ENCODE measurements at regions not wholly inside any gene's neighbourhood (a gene's known extent, or its start where the extent isn't known, plus 50 kb on each side); places are given as distances from the start of the nearest gene placed in this dataset.

DNA sequence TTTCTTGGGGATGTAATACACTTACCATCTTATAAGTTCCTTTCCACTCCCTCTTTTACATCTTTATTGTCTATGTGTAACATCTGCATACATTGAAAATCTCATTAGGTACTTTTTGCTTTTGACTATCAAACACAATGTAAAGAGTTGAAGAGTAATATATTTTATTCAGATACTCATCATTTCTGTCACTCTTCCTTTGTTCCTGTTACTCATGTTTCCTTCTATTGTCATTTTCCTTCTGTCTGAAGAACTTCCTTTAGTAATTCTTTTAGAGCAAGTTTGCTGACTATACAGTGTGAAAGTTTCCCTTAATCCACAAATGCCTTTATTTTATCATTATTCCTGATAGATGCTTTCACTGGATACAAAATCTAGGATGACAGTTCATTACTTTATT, 339.8 kb downstream of the SOX4 start:
- H3K27ac ChIP-seq (ENCODE audit: low read depth in 2 of 2, low read length in 1 of 2): no peak overlapping the region
- H4K20me1 ChIP-seq (ENCODE audit: insufficient read depth): no peaks in the 10 kb centered on the region
- POLR2A ChIA-PET: no interaction called here

More for the DNA sequence above, 339.8 kb downstream of the SOX4 start:
- peaks cover 0 to 14% of the 10 kb centered on the region in 2 experiments for H3K36me3 ChIP-seq (replicated peaks in 1 of 2; ENCODE audit: control insufficient read depth in 1 of 2, insufficient read depth in 2 of 2, low read length in 1 of 2)
- H3F3A ChIP-seq (replicated peaks; ENCODE audit: insufficient read depth): peaks cover 3% of the 10 kb centered on the region
- H3K79me2 ChIP-seq (ENCODE audit: insufficient read depth): peaks cover 3% of the 10 kb centered on the region; the same call in 1 of the 2 replicates
- H3K4me3 ChIP-seq (ENCODE audit: low read depth in 2 of 2, low read length in 1 of 2): no peak overlapping the region
- H3K4me1 ChIP-seq (ENCODE audit: control insufficient read depth in 1 of 2, insufficient read depth in 2 of 2, low read depth in 1 of 2, low read length in 1 of 2): no peaks in the 10 kb centered on the region
- CTCF ChIA-PET: interaction anchor here (0.8 kb wide), 1 partner anchor 36 kb away, joined by 3 read pairs; no protein-coding TSS in a partner anchor
- no peaks in the 10 kb centered on the region for H3K9me2 ChIP-seq
- no peak overlapping the region for H3K9ac ChIP-seq
- H2AFZ ChIP-seq (ENCODE audit: low read depth): no peak overlapping the region
- no peaks in the 10 kb centered on the region for H3K27me3 ChIP-seq (ENCODE audit: insufficient read depth)
- TF ChIP-seq SMC3 (IDR thresholded peaks at IDR 0.05; ENCODE audit: low read depth, low read length) (no peak), POLR2AphosphoS5 (IDR thresholded peaks at IDR 0.05; ENCODE audit: low read depth, low read length) (no peak), RXRA (IDR thresholded peaks at IDR 0.05; ENCODE audit: borderline replicate concordance, low read depth) (no peak), RCOR1 (IDR thresholded peaks at IDR 0.05; ENCODE audit: low read length) (no peak), MXI1 (IDR thresholded peaks at IDR 0.05; ENCODE audit: low read depth, low read length) (no peak), TCF12 (IDR thresholded peaks at IDR 0.05) (no peak), TEAD4 (IDR thresholded peaks at IDR 0.05; ENCODE audit: borderline replicate concordance, insufficient read depth) (no peak), GATA2 (CRISPR knock-in tag; IDR thresholded peaks at IDR 0.05) (no peak), EZH2phosphoT487 (IDR thresholded peaks at IDR 0.05; ENCODE audit: borderline replicate concordance, low read depth) (no peak), RFX5 (IDR thresholded peaks at IDR 0.05; ENCODE audit: low read length) (no peak), GABPA (IDR thresholded peaks at IDR 0.05; ENCODE audit: low read depth) (no peak), SIN3A (IDR thresholded peaks at IDR 0.05; ENCODE audit: borderline replicate concordance, low read depth, low read length) (no peak), YY1 (IDR thresholded peaks at IDR 0.05; ENCODE audit: low read depth) (no peak)
- TF ChIP-seq, protein P1, sequence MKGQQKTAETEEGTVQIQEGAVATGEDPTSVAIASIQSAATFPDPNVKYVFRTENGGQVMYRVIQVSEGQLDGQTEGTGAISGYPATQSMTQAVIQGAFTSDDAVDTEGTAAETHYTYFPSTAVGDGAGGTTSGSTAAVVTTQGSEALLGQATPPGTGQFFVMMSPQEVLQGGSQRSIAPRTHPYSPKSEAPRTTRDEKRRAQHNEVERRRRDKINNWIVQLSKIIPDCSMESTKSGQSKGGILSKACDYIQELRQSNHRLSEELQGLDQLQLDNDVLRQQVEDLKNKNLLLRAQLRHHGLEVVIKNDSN (IDR thresholded peaks at IDR 0.05; ENCODE audit: borderline replicate concordance, low read depth): no peak
- TF ChIP-seq, protein P2, sequence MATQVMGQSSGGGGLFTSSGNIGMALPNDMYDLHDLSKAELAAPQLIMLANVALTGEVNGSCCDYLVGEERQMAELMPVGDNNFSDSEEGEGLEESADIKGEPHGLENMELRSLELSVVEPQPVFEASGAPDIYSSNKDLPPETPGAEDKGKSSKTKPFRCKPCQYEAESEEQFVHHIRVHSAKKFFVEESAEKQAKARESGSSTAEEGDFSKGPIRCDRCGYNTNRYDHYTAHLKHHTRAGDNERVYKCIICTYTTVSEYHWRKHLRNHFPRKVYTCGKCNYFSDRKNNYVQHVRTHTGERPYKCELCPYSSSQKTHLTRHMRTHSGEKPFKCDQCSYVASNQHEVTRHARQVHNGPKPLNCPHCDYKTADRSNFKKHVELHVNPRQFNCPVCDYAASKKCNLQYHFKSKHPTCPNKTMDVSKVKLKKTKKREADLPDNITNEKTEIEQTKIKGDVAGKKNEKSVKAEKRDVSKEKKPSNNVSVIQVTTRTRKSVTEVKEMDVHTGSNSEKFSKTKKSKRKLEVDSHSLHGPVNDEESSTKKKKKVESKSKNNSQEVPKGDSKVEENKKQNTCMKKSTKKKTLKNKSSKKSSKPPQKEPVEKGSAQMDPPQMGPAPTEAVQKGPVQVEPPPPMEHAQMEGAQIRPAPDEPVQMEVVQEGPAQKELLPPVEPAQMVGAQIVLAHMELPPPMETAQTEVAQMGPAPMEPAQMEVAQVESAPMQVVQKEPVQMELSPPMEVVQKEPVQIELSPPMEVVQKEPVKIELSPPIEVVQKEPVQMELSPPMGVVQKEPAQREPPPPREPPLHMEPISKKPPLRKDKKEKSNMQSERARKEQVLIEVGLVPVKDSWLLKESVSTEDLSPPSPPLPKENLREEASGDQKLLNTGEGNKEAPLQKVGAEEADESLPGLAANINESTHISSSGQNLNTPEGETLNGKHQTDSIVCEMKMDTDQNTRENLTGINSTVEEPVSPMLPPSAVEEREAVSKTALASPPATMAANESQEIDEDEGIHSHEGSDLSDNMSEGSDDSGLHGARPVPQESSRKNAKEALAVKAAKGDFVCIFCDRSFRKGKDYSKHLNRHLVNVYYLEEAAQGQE (IDR thresholded peaks at IDR 0.05; ENCODE audit: low read depth, low read length): no peak
- TF ChIP-seq, protein P3, sequence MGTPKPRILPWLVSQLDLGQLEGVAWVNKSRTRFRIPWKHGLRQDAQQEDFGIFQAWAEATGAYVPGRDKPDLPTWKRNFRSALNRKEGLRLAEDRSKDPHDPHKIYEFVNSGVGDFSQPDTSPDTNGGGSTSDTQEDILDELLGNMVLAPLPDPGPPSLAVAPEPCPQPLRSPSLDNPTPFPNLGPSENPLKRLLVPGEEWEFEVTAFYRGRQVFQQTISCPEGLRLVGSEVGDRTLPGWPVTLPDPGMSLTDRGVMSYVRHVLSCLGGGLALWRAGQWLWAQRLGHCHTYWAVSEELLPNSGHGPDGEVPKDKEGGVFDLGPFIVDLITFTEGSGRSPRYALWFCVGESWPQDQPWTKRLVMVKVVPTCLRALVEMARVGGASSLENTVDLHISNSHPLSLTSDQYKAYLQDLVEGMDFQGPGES (IDR thresholded peaks at IDR 0.05; ENCODE audit: low read depth, low read length): no peak
- TF ChIP-seq, protein P4, sequence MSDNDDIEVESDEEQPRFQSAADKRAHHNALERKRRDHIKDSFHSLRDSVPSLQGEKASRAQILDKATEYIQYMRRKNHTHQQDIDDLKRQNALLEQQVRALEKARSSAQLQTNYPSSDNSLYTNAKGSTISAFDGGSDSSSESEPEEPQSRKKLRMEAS (IDR thresholded peaks at IDR 0.05; ENCODE audit: low read depth): no peak
- TF ChIP-seq, protein P5, sequence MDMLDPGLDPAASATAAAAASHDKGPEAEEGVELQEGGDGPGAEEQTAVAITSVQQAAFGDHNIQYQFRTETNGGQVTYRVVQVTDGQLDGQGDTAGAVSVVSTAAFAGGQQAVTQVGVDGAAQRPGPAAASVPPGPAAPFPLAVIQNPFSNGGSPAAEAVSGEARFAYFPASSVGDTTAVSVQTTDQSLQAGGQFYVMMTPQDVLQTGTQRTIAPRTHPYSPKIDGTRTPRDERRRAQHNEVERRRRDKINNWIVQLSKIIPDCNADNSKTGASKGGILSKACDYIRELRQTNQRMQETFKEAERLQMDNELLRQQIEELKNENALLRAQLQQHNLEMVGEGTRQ (IDR thresholded peaks at IDR 0.05; ENCODE audit: borderline replicate concordance, low read depth, low read length): no peak
- TF ChIP-seq, protein P6, sequence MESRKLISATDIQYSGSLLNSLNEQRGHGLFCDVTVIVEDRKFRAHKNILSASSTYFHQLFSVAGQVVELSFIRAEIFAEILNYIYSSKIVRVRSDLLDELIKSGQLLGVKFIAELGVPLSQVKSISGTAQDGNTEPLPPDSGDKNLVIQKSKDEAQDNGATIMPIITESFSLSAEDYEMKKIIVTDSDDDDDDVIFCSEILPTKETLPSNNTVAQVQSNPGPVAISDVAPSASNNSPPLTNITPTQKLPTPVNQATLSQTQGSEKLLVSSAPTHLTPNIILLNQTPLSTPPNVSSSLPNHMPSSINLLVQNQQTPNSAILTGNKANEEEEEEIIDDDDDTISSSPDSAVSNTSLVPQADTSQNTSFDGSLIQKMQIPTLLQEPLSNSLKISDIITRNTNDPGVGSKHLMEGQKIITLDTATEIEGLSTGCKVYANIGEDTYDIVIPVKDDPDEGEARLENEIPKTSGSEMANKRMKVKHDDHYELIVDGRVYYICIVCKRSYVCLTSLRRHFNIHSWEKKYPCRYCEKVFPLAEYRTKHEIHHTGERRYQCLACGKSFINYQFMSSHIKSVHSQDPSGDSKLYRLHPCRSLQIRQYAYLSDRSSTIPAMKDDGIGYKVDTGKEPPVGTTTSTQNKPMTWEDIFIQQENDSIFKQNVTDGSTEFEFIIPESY (IDR thresholded peaks at IDR 0.05; ENCODE audit: borderline replicate concordance, low read depth): no peak
- TF ChIP-seq, protein P7, sequence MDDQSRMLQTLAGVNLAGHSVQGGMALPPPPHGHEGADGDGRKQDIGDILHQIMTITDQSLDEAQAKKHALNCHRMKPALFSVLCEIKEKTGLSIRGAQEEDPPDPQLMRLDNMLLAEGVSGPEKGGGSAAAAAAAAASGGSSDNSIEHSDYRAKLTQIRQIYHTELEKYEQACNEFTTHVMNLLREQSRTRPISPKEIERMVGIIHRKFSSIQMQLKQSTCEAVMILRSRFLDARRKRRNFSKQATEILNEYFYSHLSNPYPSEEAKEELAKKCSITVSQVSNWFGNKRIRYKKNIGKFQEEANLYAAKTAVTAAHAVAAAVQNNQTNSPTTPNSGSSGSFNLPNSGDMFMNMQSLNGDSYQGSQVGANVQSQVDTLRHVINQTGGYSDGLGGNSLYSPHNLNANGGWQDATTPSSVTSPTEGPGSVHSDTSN (IDR thresholded peaks at IDR 0.05): no peak
- H3K9me3 ChIP-seq: no peaks in the 10 kb centered on the region
- no peak overlapping the region for H3K4me2 ChIP-seq
- no peak for DNase-seq
